Endodermal cell (in vitro differentiated cells): ENCODE measurements at regions not wholly inside any gene's neighbourhood (a gene's known extent, or its start where the extent isn't known, plus 50 kb on each side); places are given as distances from the start of the nearest gene placed in this dataset.
A peak's percentile ranks its signal among the peaks of the same experiment; 100 is the strongest.

ENCODE experiments used
- DNase-seq: peaks from one replicate; pipeline ENCODE4 v3.0.0-alpha.2; 2017
- H3K27ac ChIP-seq: 2 replicates; pipeline ENCODE4 v1.5.1; 2013; ENCODE audit warnings: mild to moderate bottlenecking, low read depth, low read length, moderate library complexity
- H3K27me3 ChIP-seq: 2 replicates; pipeline ENCODE4 v1.6.1; 2013; ENCODE audit warnings: mild to moderate bottlenecking, low read length, moderate library complexity; ENCODE audit not compliant: insufficient read depth, control insufficient read depth, poor library complexity, severe bottlenecking
- H3K36me3 ChIP-seq: 2 replicates; pipeline ENCODE4 v1.7.0; 2013; ENCODE audit warnings: mild to moderate bottlenecking, low read length, moderate library complexity; ENCODE audit not compliant: control insufficient read depth, insufficient read depth
- H3K4me1 ChIP-seq: one replicate; pipeline ENCODE4 v1.7.0; 2013; ENCODE audit warnings: low read length; ENCODE audit not compliant: control insufficient read depth, insufficient read depth
- H3K4me3 ChIP-seq: 2 replicates; pipeline ENCODE4 v1.5.1; 2013; ENCODE audit warnings: mild to moderate bottlenecking, low read length, moderate library complexity
- H3K9ac ChIP-seq: 2 replicates; pipeline ENCODE4 v1.6.1; 2013; ENCODE audit warnings: mild to moderate bottlenecking, low read length, moderate library complexity; ENCODE audit not compliant: poor library complexity, severe bottlenecking; ENCODE audit errors: extremely low read depth
- H3K9me3 ChIP-seq: 2 replicates; pipeline ENCODE4 v1.6.1; 2013; ENCODE audit warnings: mild to moderate bottlenecking, low read length, moderate library complexity; ENCODE audit not compliant: control insufficient read depth
- H3K27ac Mint-ChIP-seq: 2 replicates; pipeline ENCODE4 v1.8.0; 2020; ENCODE audit warnings: mixed read lengths
- H3K27me3 Mint-ChIP-seq: 2 replicates; pipeline ENCODE4 v1.8.0; 2021; ENCODE audit warnings: mild to moderate bottlenecking, mixed read lengths; ENCODE audit not compliant: insufficient read depth
- H3K36me3 Mint-ChIP-seq: 2 replicates; pipeline ENCODE4 v1.8.0; 2020; ENCODE audit warnings: low read depth, mixed read lengths
- H3K4me1 Mint-ChIP-seq: 2 replicates; pipeline ENCODE4 v1.8.0; 2020; ENCODE audit warnings: mixed read lengths
- H3K4me3 Mint-ChIP-seq: 2 replicates; pipeline ENCODE4 v1.8.0; 2020; ENCODE audit warnings: mild to moderate bottlenecking, moderate library complexity, mixed read lengths
- H3K9me3 Mint-ChIP-seq: 2 replicates; pipeline ENCODE4 v1.8.0; 2020; ENCODE audit warnings: mild to moderate bottlenecking, mixed read lengths
- CTCF ChIP-seq: fragments of 200-600 bp; sonication (generic); conservative IDR thresholded peaks from 2 replicates; pipeline ENCODE4 v1.5.0; 2021; ENCODE audit warnings: antibody characterized with exemption, mild to moderate bottlenecking
- WGBS, 2 experiments: methylation state at CpG; one replicate each; pipeline versions ENCODE4 v1.1.5 to v1.1.7; 2013; ENCODE audit warnings: missing lambda C conversion rate in 2 of 2, mixed read lengths in 1 of 2; ENCODE audit not compliant: insufficient coverage in 1 of 2, insufficient read length in 1 of 2; 5-methylcytosine and 5-hydroxymethylcytosine counted together

GRCh38 chr11:8829556-8829955 lies 81.4 kb upstream of the AKIP1 start:
- H3K27ac ChIP-seq = no peak overlapping the region
- no peaks in the 10 kb centered on the region for H3K9me3 ChIP-seq
- Mint-ChIP-seq H3K27ac (no peak overlapping the region), H3K27me3 (no peaks in the 10 kb centered on the region), H3K4me3 (no peak overlapping the region), H3K9me3 (no peaks in the 10 kb centered on the region), H3K36me3 (peaks cover 4% of the 10 kb centered on the region), H3K4me1 (peaks cover 20% of the 10 kb centered on the region)
- peaks cover 19% of the 10 kb centered on the region for H3K36me3 ChIP-seq
- no peak for DNase-seq
- no peak overlapping the region for H3K9ac ChIP-seq
- no peak for TF ChIP-seq CTCF
- peaks cover 38% of the 10 kb centered on the region for H3K4me1 ChIP-seq
- WGBS, 2 experiments = 84 to 97% methylated on average over 4 to 8 of the region's 8 CpGs
- no peak overlapping the region for H3K4me3 ChIP-seq
- H3K27me3 ChIP-seq = no peaks in the 10 kb centered on the region

- no peak overlapping the region for H3K4me3 Mint-ChIP-seq
- WGBS, 2 experiments = 67 to 95% methylated on average over 1 to 3 of the region's 3 CpGs
- H3K4me3 ChIP-seq = no peak overlapping the region
- H3K9me3 ChIP-seq = no peaks in the 10 kb centered on the region
- no peak overlapping the region for H3K9ac ChIP-seq
- peak; percentile 41 for DNase-seq
- TF ChIP-seq CTCF = no peak
- no peaks in the 10 kb centered on the region for H3K27me3 ChIP-seq
- H3K4me1 Mint-ChIP-seq = peaks cover 19% of the 10 kb centered on the region
- H3K36me3 Mint-ChIP-seq = peaks cover 2% of the 10 kb centered on the region
- no peak overlapping the region for H3K27ac ChIP-seq
- no peaks in the 10 kb centered on the region for H3K27me3 Mint-ChIP-seq
- peaks cover 36% of the 10 kb centered on the region for H3K4me1 ChIP-seq
- H3K27ac Mint-ChIP-seq = no peak overlapping the region
- peaks cover 30% of the 10 kb centered on the region for H3K36me3 ChIP-seq
- no peaks in the 10 kb centered on the region for H3K9me3 Mint-ChIP-seq
Observed at GRCh38 chr11:8830641-8831040, 80.3 kb upstream of the AKIP1 start.

- no peak for TF ChIP-seq CTCF
- Mint-ChIP-seq H3K27me3 (no peaks in the 10 kb centered on the region), H3K9me3 (no peaks in the 10 kb centered on the region), H3K36me3 (peaks cover 2% of the 10 kb centered on the region), H3K4me1 (peaks cover 19% of the 10 kb centered on the region), H3K27ac (no peak overlapping the region), H3K4me3 (no peak overlapping the region)
- Histone ChIP-seq H3K4me3 (no peak overlapping the region), H3K27ac (no peak overlapping the region), H3K36me3 (peaks cover 36% of the 10 kb centered on the region), H3K9ac (no peak overlapping the region), H3K4me1 (peaks cover 27% of the 10 kb centered on the region), H3K9me3 (no peaks in the 10 kb centered on the region), H3K27me3 (no peaks in the 10 kb centered on the region)
- no peak for DNase-seq
- WGBS, 2 experiments = 79 to 83% methylated on average over 9 of the region's 9 CpGs
Observed at GRCh38 chr11:8831861-8832260, 79.1 kb upstream of the AKIP1 start.
